Gastrocnemius medialis (tissue), 4 donors: ENCODE measurements at regions not wholly inside any gene's neighbourhood (a gene's known extent, or its start where the extent isn't known, plus 50 kb on each side); places are given as distances from the start of the nearest gene placed in this dataset.

Source experiments
- CTCF ChIP-seq, 5 experiments: fragments of 450-650 bp in 3 of 5; fragments of 200-600 bp in 2 of 5; sonication (generic) in 2 of 5; IDR thresholded peaks in 4 of 5; conservative IDR thresholded peaks in 1 of 5; 1 replicate in 4 of 5; 2 replicates in 1 of 5; pipeline ENCODE4 v1.5.1; 2016 to 2019; ENCODE audit warnings: antibody characterized with exemption in 5 of 5, mild to moderate bottlenecking in 3 of 5, moderate library complexity in 3 of 5
- POLR2A ChIP-seq, 2 donors: fragments of 450-650 bp; IDR thresholded peaks; one replicate each; pipeline ENCODE4 v1.6.1; 2017; ENCODE audit warnings: antibody characterized with exemption in 2 of 2, mild to moderate bottlenecking in 2 of 2, moderate library complexity in 2 of 2

- TF ChIP-seq POLR2A (IDR thresholded peaks at IDR 0.05): no peak
- no peak for TF ChIP-seq CTCF (IDR thresholded peaks at IDR 0.05 in 4 of 5, conservative IDR thresholded peaks at IDR 0.05 in 1 of 5)
Observed at GRCh38 chr10:21284301-21284700, 241.2 kb downstream of the SKIDA1 start.
